Body of pancreas (tissue), 4 donors: ENCODE measurements at regions not wholly inside any gene's neighbourhood (a gene's known extent, or its start where the extent isn't known, plus 50 kb on each side); places are given as distances from the start of the nearest gene placed in this dataset.

ENCODE experiments used
- CTCF ChIP-seq, 7 experiments: fragments of 450-650 bp in 4 of 7; fragments of 200-600 bp in 3 of 7; sonication (generic) in 3 of 7; IDR thresholded peaks; one replicate each; pipeline ENCODE4 v1.5.1; 2016 to 2019; ENCODE audit warnings: antibody characterized with exemption in 7 of 7
- POLR2A ChIP-seq, 3 donors: fragments of 450-650 bp; IDR thresholded peaks; one replicate each; pipeline ENCODE4 v1.6.1; 2016; ENCODE audit warnings: antibody characterized with exemption in 3 of 3, mild to moderate bottlenecking in 2 of 3

- no peak for TF ChIP-seq POLR2A (IDR thresholded peaks at IDR 0.05)
- no peak for TF ChIP-seq CTCF (IDR thresholded peaks at IDR 0.05)
These were observed 1165.6 kb upstream of the ZEB2 start for GRCh38 chr2:145685383-145686050.
